H9 (cell line): ENCODE measurements at regions not wholly inside any gene's neighbourhood (a gene's known extent, or its start where the extent isn't known, plus 50 kb on each side); places are given as distances from the start of the nearest gene placed in this dataset.

Experiments used
- DNase-seq: peaks from one replicate; pipeline ENCODE4 v3.0.0-alpha.2; 2017
- H2AFZ ChIP-seq: one replicate; pipeline ENCODE4 v1.6.1; 2013; ENCODE audit warnings: mild to moderate bottlenecking, low read length, control low read depth, moderate library complexity
- H2AK5ac ChIP-seq: 2 replicates; pipeline ENCODE4 v1.6.1; 2013; ENCODE audit warnings: low read length, control low read depth, mixed read lengths; ENCODE audit not compliant: insufficient read length
- H2BK120ac ChIP-seq: one replicate; pipeline ENCODE4 v1.6.1; 2013; ENCODE audit warnings: low read depth, mild to moderate bottlenecking, low read length, control low read depth, inconsistent platforms; ENCODE audit not compliant: poor library complexity, severe bottlenecking
- H2BK12ac ChIP-seq: 2 replicates; pipeline ENCODE4 v1.6.1; 2013; ENCODE audit warnings: low read length, control low read depth, mixed read lengths, low read depth; ENCODE audit not compliant: insufficient read length
- H2BK15ac ChIP-seq: 2 replicates; pipeline ENCODE4 v1.6.1; 2013; ENCODE audit warnings: low read depth, low read length, control low read depth
- H2BK20ac ChIP-seq: one replicate; pipeline ENCODE4 v1.6.1; 2013; ENCODE audit warnings: low read depth, mild to moderate bottlenecking, low read length, control low read depth, inconsistent platforms; ENCODE audit not compliant: poor library complexity, severe bottlenecking
- H2BK5ac ChIP-seq: 2 replicates; pipeline ENCODE4 v1.6.1; 2013; ENCODE audit warnings: low read length, control low read depth, mixed read lengths; ENCODE audit not compliant: insufficient read length
- H3K14ac ChIP-seq: 2 replicates; pipeline ENCODE4 v1.6.1; 2013; ENCODE audit warnings: low read length, control low read depth; ENCODE audit not compliant: insufficient read depth
- H3K18ac ChIP-seq: 2 replicates; pipeline ENCODE4 v1.6.1; 2013; ENCODE audit warnings: low read depth, mild to moderate bottlenecking, mixed read lengths, low read length, control low read depth; ENCODE audit not compliant: insufficient read length
- H3K23ac ChIP-seq: 2 replicates; pipeline ENCODE4 v1.6.1; 2013; ENCODE audit warnings: low read length, control low read depth, mixed read lengths, low read depth; ENCODE audit not compliant: insufficient read length
- H3K23me2 ChIP-seq: 2 replicates; pipeline ENCODE4 v1.6.1; 2013; ENCODE audit warnings: low read depth, mild to moderate bottlenecking, mixed read lengths, low read length, control low read depth; ENCODE audit not compliant: insufficient read length, poor library complexity, severe bottlenecking
- H3K27ac ChIP-seq: 2 replicates; pipeline ENCODE4 v1.5.1; 2013; ENCODE audit warnings: low read length, control low read depth, mixed read lengths, low read depth; ENCODE audit not compliant: insufficient read length
- H3K27me3 ChIP-seq: 2 replicates; pipeline ENCODE4 v1.6.1; 2013; ENCODE audit warnings: low read length, control low read depth, inconsistent platforms; ENCODE audit not compliant: insufficient read depth
- H3K4ac ChIP-seq: 2 replicates; pipeline ENCODE4 v1.6.1; 2013; ENCODE audit warnings: low read depth, mild to moderate bottlenecking, control low read depth, inconsistent platforms, low read length, moderate library complexity
- H3K4me1 ChIP-seq: 2 replicates; pipeline ENCODE4 v1.6.1; 2013; ENCODE audit warnings: low read length, control low read depth, inconsistent platforms; ENCODE audit not compliant: insufficient read depth
- H3K4me2 ChIP-seq: 2 replicates; pipeline ENCODE4 v1.6.1; 2013; ENCODE audit warnings: low read length, control low read depth, mixed read lengths; ENCODE audit not compliant: insufficient read length, insufficient read depth
- H3K56ac ChIP-seq: 2 replicates; pipeline ENCODE4 v1.6.1; 2013; ENCODE audit warnings: low read depth, mild to moderate bottlenecking, mixed read lengths, low read length, control low read depth; ENCODE audit not compliant: insufficient read length
- H3K79me1 ChIP-seq: 2 replicates; pipeline ENCODE4 v1.6.1; 2013; ENCODE audit warnings: low read depth, mild to moderate bottlenecking, moderate library complexity, low read length, control low read depth, inconsistent platforms; ENCODE audit not compliant: insufficient read depth, poor library complexity, severe bottlenecking
- H3K79me2 ChIP-seq: 2 replicates; pipeline ENCODE4 v1.6.1; 2013; ENCODE audit warnings: low read length, control low read depth, inconsistent platforms; ENCODE audit not compliant: insufficient read depth
- H3K9ac ChIP-seq: 2 replicates; pipeline ENCODE4 v1.6.1; 2013; ENCODE audit warnings: low read length, control low read depth, mixed read lengths; ENCODE audit not compliant: insufficient read length; ENCODE audit errors: extremely low read depth
- H3K9me3 ChIP-seq: one replicate; pipeline ENCODE4 v1.6.1; 2013; ENCODE audit warnings: low read depth, low read length, inconsistent platforms; ENCODE audit not compliant: control insufficient read depth
- H3T11ph ChIP-seq: one replicate; pipeline ENCODE4 v1.6.1; 2013; ENCODE audit warnings: mild to moderate bottlenecking, low read length, control low read depth, inconsistent platforms
- H4K20me1 ChIP-seq: one replicate; pipeline ENCODE4 v1.6.1; 2013; ENCODE audit not compliant: control insufficient read depth, insufficient read length, insufficient read depth
- H4K5ac ChIP-seq: 2 replicates; pipeline ENCODE4 v1.6.1; 2013; ENCODE audit warnings: low read depth, mild to moderate bottlenecking, mixed read lengths, low read length, control low read depth; ENCODE audit not compliant: insufficient read length
- H4K8ac ChIP-seq: replicated peaks from 2 replicates; pipeline ENCODE4 v1.6.1; 2013; ENCODE audit warnings: low read length, control low read depth, mixed read lengths, low read depth; ENCODE audit not compliant: insufficient read length
- H4K91ac ChIP-seq: 2 replicates; pipeline ENCODE4 v1.6.1; 2013; ENCODE audit warnings: low read depth, mild to moderate bottlenecking, moderate library complexity, mixed read lengths, low read length, control low read depth; ENCODE audit not compliant: insufficient read length
- H3K27ac Mint-ChIP-seq, 3 experiments: 2 replicates in 2 of 3; 3 replicates in 1 of 3; pipeline ENCODE4 v1.8.0; 2020 to 2021; ENCODE audit warnings: mixed read lengths in 3 of 3, mild to moderate bottlenecking in 1 of 3, moderate library complexity in 1 of 3
- H3K27me3 Mint-ChIP-seq: 2 replicates; pipeline ENCODE4 v1.8.0; 2021; ENCODE audit warnings: low read depth, mild to moderate bottlenecking, moderate library complexity, mixed read lengths
- H3K36me3 Mint-ChIP-seq, 3 experiments: 2 replicates in 2 of 3; 3 replicates in 1 of 3; pipeline ENCODE4 v1.8.0; 2020 to 2021; ENCODE audit warnings: low read depth in 3 of 3, mixed read lengths in 3 of 3; ENCODE audit not compliant: insufficient read depth in 1 of 3
- H3K4me1 Mint-ChIP-seq, 2 experiments: 2 replicates each; pipeline ENCODE4 v1.8.0; 2020; ENCODE audit warnings: mixed read lengths in 2 of 2
- H3K4me3 Mint-ChIP-seq, 2 experiments: 2 replicates in 1 of 2; 3 replicates in 1 of 2; pipeline ENCODE4 v1.8.0; 2020 to 2021; ENCODE audit warnings: mild to moderate bottlenecking in 2 of 2, mixed read lengths in 2 of 2, moderate library complexity in 1 of 2
- H3K9me3 Mint-ChIP-seq, 2 experiments: 2 replicates in 1 of 2; 3 replicates in 1 of 2; pipeline ENCODE4 v1.8.0; 2020; ENCODE audit warnings: mild to moderate bottlenecking in 2 of 2, mixed read lengths in 2 of 2, moderate library complexity in 1 of 2
- CTCF ChIP-seq: fragments of 200-600 bp; sonication (generic); conservative IDR thresholded peaks from 3 replicates; pipeline ENCODE4 v1.8.0; 2021; ENCODE audit warnings: antibody characterized with exemption, mild to moderate bottlenecking
- WGBS: extraction: QIAGEN DNeasy Blood & Tissue Kit; methylation state at CpG from one replicate; pipeline ENCODE4 v1.1.7; 2013; ENCODE audit warnings: missing lambda C conversion rate, low lambda C conversion rate, mixed read lengths; ENCODE audit not compliant: insufficient read length; ENCODE audit errors: extremely low coverage; 5-methylcytosine and 5-hydroxymethylcytosine counted together

GRCh38 chr10:65143723-65144122, 1622.5 kb downstream of the REEP3 start:
- no peaks in the 10 kb centered on the region for H3K4me1 Mint-ChIP-seq
- no peak overlapping the region for H3K18ac ChIP-seq
- no CpG with 5 or more reads among the region's 4 CpGs for WGBS

More at GRCh38 chr10:65143723-65144122, 1622.5 kb downstream of the REEP3 start:
- Histone ChIP-seq H3T11ph (no peak overlapping the region), H3K27ac (no peak overlapping the region), H3K56ac (no peak overlapping the region), H3K9ac (no peak overlapping the region), H4K5ac (no peak overlapping the region), H3K4me2 (no peak overlapping the region), H2BK20ac (no peak overlapping the region), H3K27me3 (no peaks in the 10 kb centered on the region), H3K9me3 (no peaks in the 10 kb centered on the region), H3K79me1 (no peaks in the 10 kb centered on the region), H3K4ac (no peak overlapping the region), H2AK5ac (no peak overlapping the region), H2BK15ac (no peak overlapping the region), H2BK120ac (no peak overlapping the region), H3K14ac (no peak overlapping the region), H4K91ac (no peak overlapping the region), H2BK12ac (no peak overlapping the region), H3K79me2 (no peaks in the 10 kb centered on the region), H4K8ac (no peak overlapping the region), H3K23ac (no peak overlapping the region), H2AFZ (no peak overlapping the region), H3K23me2 (no peaks in the 10 kb centered on the region), H4K20me1 (no peaks in the 10 kb centered on the region), H2BK5ac (no peak overlapping the region), H3K4me1 (no peaks in the 10 kb centered on the region)
- H3K36me3 Mint-ChIP-seq: no peaks in the 10 kb centered on the region
- H3K4me3 Mint-ChIP-seq: no peak overlapping the region
- DNase-seq: no peak
- no peaks in the 10 kb centered on the region for H3K27me3 Mint-ChIP-seq
- H3K9me3 Mint-ChIP-seq: no peaks in the 10 kb centered on the region
- TF ChIP-seq CTCF: no peak
- no peak overlapping the region for H3K27ac Mint-ChIP-seq
